ENCODE measurements at regions not wholly inside any gene's neighbourhood (a gene's known extent, or its start where the extent isn't known, plus 50 kb on each side); places are given as distances from the start of the nearest gene placed in this dataset.

DNA sequence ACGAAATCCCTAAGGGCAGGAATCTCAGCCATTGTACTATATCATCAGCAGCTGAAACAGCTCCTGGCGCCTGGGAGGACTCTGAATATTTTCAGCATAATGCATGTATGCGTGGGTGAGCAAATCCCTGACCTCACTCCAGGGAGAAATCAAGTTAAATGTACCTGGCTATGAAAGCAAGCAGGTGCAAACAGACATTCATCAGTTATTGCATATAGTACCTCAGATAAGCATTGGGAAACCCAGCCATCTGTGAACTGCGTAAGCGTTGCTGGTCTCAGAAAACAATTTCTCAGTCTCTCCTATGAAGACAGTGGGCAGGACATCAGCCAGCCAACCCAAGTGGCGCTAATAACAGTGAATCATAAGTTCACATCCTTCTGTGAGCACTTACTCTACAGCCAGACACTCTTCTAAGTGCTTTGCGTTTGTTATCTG, 622.6 kb downstream of the EPM2A start (continued):
- TF ChIP-seq, protein P1, sequence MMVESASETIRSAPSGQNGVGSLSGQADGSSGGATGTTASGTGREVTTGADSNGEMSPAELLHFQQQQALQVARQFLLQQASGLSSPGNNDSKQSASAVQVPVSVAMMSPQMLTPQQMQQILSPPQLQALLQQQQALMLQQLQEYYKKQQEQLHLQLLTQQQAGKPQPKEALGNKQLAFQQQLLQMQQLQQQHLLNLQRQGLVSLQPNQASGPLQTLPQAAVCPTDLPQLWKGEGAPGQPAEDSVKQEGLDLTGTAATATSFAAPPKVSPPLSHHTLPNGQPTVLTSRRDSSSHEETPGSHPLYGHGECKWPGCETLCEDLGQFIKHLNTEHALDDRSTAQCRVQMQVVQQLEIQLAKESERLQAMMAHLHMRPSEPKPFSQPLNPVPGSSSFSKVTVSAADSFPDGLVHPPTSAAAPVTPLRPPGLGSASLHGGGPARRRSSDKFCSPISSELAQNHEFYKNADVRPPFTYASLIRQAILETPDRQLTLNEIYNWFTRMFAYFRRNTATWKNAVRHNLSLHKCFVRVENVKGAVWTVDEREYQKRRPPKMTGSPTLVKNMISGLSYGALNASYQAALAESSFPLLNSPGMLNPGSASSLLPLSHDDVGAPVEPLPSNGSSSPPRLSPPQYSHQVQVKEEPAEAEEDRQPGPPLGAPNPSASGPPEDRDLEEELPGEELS (CRISPR knock-in tag; IDR thresholded peaks at IDR 0.05) = no peak
- TF ChIP-seq, protein P2, sequence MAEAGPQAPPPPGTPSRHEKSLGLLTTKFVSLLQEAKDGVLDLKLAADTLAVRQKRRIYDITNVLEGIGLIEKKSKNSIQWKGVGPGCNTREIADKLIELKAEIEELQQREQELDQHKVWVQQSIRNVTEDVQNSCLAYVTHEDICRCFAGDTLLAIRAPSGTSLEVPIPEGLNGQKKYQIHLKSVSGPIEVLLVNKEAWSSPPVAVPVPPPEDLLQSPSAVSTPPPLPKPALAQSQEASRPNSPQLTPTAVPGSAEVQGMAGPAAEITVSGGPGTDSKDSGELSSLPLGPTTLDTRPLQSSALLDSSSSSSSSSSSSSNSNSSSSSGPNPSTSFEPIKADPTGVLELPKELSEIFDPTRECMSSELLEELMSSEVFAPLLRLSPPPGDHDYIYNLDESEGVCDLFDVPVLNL (CRISPR knock-in tag; IDR thresholded peaks at IDR 0.05; ENCODE audit: borderline replicate concordance, low read depth) = no peak
- TF ChIP-seq ZNF232 (CRISPR knock-in tag; IDR thresholded peaks at IDR 0.05) = no peak
- TF ChIP-seq TEAD1 (CRISPR knock-in tag; IDR thresholded peaks at IDR 0.05) = no peak
- no peak for TF ChIP-seq ZNF423 (CRISPR knock-in tag; IDR thresholded peaks at IDR 0.05)

DNA sequence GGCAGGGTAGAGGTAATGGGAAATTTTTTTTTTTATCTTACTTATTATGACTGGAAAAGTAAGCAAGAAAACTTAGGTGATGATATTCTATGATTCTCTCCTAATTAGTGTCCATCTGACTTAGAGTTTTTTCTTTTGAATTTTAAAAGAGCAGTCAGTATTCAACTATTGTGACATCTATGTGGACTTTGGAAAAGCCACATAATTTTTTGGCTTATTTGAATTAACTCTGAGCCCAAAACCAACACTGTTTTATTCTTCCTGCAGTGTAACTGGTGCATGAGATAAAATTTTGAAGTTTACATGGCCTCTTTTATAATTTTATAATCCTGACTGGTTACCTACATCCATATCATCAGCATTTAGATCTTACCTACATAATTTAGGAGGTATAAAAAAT, 619.7 kb downstream of the EPM2A start:
- ATAC-seq (no peak), DNase-seq (ENCODE audit: low spot score) (no peak)
- no peak overlapping the region for H3K4me3 Mint-ChIP-seq
- H3K36me3 Mint-ChIP-seq = peaks cover 11% of the 10 kb centered on the region
- no peak for TF ChIP-seq FOXJ3 (CRISPR knock-in tag; IDR thresholded peaks at IDR 0.05; ENCODE audit: borderline replicate concordance)
- TF ChIP-seq KAT7 (CRISPR knock-in tag; IDR thresholded peaks at IDR 0.05; ENCODE audit: borderline replicate concordance) = no peak
- no peak for TF ChIP-seq EMX1 (CRISPR knock-in tag; IDR thresholded peaks at IDR 0.05)
- no peak for TF ChIP-seq ZNF121 (CRISPR knock-in tag; IDR thresholded peaks at IDR 0.05)
- no peak for TF ChIP-seq MYBL2 (CRISPR knock-in tag; IDR thresholded peaks at IDR 0.05)
- TF ChIP-seq, protein P3, sequence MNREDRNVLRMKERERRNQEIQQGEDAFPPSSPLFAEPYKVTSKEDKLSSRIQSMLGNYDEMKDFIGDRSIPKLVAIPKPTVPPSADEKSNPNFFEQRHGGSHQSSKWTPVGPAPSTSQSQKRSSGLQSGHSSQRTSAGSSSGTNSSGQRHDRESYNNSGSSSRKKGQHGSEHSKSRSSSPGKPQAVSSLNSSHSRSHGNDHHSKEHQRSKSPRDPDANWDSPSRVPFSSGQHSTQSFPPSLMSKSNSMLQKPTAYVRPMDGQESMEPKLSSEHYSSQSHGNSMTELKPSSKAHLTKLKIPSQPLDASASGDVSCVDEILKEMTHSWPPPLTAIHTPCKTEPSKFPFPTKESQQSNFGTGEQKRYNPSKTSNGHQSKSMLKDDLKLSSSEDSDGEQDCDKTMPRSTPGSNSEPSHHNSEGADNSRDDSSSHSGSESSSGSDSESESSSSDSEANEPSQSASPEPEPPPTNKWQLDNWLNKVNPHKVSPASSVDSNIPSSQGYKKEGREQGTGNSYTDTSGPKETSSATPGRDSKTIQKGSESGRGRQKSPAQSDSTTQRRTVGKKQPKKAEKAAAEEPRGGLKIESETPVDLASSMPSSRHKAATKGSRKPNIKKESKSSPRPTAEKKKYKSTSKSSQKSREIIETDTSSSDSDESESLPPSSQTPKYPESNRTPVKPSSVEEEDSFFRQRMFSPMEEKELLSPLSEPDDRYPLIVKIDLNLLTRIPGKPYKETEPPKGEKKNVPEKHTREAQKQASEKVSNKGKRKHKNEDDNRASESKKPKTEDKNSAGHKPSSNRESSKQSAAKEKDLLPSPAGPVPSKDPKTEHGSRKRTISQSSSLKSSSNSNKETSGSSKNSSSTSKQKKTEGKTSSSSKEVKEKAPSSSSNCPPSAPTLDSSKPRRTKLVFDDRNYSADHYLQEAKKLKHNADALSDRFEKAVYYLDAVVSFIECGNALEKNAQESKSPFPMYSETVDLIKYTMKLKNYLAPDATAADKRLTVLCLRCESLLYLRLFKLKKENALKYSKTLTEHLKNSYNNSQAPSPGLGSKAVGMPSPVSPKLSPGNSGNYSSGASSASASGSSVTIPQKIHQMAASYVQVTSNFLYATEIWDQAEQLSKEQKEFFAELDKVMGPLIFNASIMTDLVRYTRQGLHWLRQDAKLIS (CRISPR knock-in tag; IDR thresholded peaks at IDR 0.05; ENCODE audit: borderline replicate concordance) = no peak
- TF ChIP-seq CREB1 (CRISPR knock-in tag; IDR thresholded peaks at IDR 0.05) = no peak
- TF ChIP-seq, protein P4, sequence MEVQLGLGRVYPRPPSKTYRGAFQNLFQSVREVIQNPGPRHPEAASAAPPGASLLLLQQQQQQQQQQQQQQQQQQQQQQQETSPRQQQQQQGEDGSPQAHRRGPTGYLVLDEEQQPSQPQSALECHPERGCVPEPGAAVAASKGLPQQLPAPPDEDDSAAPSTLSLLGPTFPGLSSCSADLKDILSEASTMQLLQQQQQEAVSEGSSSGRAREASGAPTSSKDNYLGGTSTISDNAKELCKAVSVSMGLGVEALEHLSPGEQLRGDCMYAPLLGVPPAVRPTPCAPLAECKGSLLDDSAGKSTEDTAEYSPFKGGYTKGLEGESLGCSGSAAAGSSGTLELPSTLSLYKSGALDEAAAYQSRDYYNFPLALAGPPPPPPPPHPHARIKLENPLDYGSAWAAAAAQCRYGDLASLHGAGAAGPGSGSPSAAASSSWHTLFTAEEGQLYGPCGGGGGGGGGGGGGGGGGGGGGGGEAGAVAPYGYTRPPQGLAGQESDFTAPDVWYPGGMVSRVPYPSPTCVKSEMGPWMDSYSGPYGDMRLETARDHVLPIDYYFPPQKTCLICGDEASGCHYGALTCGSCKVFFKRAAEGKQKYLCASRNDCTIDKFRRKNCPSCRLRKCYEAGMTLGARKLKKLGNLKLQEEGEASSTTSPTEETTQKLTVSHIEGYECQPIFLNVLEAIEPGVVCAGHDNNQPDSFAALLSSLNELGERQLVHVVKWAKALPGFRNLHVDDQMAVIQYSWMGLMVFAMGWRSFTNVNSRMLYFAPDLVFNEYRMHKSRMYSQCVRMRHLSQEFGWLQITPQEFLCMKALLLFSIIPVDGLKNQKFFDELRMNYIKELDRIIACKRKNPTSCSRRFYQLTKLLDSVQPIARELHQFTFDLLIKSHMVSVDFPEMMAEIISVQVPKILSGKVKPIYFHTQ (CRISPR knock-in tag; IDR thresholded peaks at IDR 0.05) = no peak
- TF ChIP-seq ZNF232 (CRISPR knock-in tag; IDR thresholded peaks at IDR 0.05) = no peak
- no peak for TF ChIP-seq SMAD4 (CRISPR knock-in tag; IDR thresholded peaks at IDR 0.05)
- no peak for TF ChIP-seq CBFB (CRISPR knock-in tag; IDR thresholded peaks at IDR 0.05; ENCODE audit: low read depth)
- TF ChIP-seq, protein P5, sequence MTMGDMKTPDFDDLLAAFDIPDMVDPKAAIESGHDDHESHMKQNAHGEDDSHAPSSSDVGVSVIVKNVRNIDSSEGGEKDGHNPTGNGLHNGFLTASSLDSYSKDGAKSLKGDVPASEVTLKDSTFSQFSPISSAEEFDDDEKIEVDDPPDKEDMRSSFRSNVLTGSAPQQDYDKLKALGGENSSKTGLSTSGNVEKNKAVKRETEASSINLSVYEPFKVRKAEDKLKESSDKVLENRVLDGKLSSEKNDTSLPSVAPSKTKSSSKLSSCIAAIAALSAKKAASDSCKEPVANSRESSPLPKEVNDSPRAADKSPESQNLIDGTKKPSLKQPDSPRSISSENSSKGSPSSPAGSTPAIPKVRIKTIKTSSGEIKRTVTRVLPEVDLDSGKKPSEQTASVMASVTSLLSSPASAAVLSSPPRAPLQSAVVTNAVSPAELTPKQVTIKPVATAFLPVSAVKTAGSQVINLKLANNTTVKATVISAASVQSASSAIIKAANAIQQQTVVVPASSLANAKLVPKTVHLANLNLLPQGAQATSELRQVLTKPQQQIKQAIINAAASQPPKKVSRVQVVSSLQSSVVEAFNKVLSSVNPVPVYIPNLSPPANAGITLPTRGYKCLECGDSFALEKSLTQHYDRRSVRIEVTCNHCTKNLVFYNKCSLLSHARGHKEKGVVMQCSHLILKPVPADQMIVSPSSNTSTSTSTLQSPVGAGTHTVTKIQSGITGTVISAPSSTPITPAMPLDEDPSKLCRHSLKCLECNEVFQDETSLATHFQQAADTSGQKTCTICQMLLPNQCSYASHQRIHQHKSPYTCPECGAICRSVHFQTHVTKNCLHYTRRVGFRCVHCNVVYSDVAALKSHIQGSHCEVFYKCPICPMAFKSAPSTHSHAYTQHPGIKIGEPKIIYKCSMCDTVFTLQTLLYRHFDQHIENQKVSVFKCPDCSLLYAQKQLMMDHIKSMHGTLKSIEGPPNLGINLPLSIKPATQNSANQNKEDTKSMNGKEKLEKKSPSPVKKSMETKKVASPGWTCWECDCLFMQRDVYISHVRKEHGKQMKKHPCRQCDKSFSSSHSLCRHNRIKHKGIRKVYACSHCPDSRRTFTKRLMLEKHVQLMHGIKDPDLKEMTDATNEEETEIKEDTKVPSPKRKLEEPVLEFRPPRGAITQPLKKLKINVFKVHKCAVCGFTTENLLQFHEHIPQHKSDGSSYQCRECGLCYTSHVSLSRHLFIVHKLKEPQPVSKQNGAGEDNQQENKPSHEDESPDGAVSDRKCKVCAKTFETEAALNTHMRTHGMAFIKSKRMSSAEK (CRISPR knock-in tag; IDR thresholded peaks at IDR 0.05; ENCODE audit: borderline replicate concordance) = no peak
- H3K27ac Mint-ChIP-seq = no peak overlapping the region
- CTCF ChIA-PET = no interaction called here
- 0 out of 2 replicates have a peak, but pooled peaks cover 4% of the 10 kb centered on the region for H3K4me1 Mint-ChIP-seq
- no peaks in the 10 kb centered on the region for H3K27me3 Mint-ChIP-seq (ENCODE audit: low read depth)
- H3K9me3 Mint-ChIP-seq = peaks cover 18% of the 10 kb centered on the region
- POLR2A ChIA-PET = no interaction called here

All from WTC11 (cell line).